SK-N-SH (cell line): ENCODE measurements at regions not wholly inside any gene's neighbourhood (a gene's known extent, or its start where the extent isn't known, plus 50 kb on each side); places are given as distances from the start of the nearest gene placed in this dataset.

Source experiments
- CTCF ChIP-seq: fragments of 200-600 bp; sonication (generic); IDR thresholded peaks from 2 replicates; pipeline ENCODE4 v1.6.1; 2017; ENCODE audit warnings: antibody characterized with exemption, mild to moderate bottlenecking, moderate library complexity
- ELF1 ChIP-seq: IDR thresholded peaks from 2 replicates; pipeline ENCODE4 v1.4.0; 2012
- EZH2phosphoT487 ChIP-seq: fragments of 200-600 bp; sonication (generic); IDR thresholded peaks from 2 replicates; pipeline ENCODE4 v1.6.1; 2017; ENCODE audit warnings: low read depth, mixed run types, mild to moderate bottlenecking, antibody characterized with exemption, moderate library complexity, borderline replicate concordance
- IRF3 ChIP-seq: fragments of 150-350 bp; IDR thresholded peaks from 2 replicates; pipeline ENCODE4 v1.6.1; 2016; ENCODE audit warnings: mild to moderate bottlenecking, low read depth, low read length
- JUND ChIP-seq: IDR thresholded peaks from 2 replicates; pipeline ENCODE4 v1.4.0; 2012
- MAX ChIP-seq: IDR thresholded peaks from 2 replicates; pipeline ENCODE4 v1.4.0; 2012; ENCODE audit warnings: low read depth
- POLR2AphosphoS5 ChIP-seq: IDR thresholded peaks from 2 replicates; pipeline ENCODE4 v1.6.1; 2012; ENCODE audit warnings: low read depth, low read length
- SIN3A ChIP-seq: IDR thresholded peaks from 2 replicates; pipeline ENCODE4 v1.6.1; 2012; ENCODE audit warnings: low read depth, mild to moderate bottlenecking, low read length, moderate library complexity, borderline replicate concordance
- TCF12 ChIP-seq: IDR thresholded peaks from 2 replicates; pipeline ENCODE4 v1.4.0; 2012
- YY1 ChIP-seq: IDR thresholded peaks from 2 replicates; pipeline ENCODE4 v1.4.0; 2012; ENCODE audit warnings: low read depth, mild to moderate bottlenecking

GRCh38 chr10:85152911-85153310 lies 824.5 kb downstream of the CCSER2 start:
- TF ChIP-seq ELF1: no peak
- TF ChIP-seq POLR2AphosphoS5: no peak
- TF ChIP-seq CTCF: no peak
- TF ChIP-seq YY1: no peak
- no peak for TF ChIP-seq MAX
- TF ChIP-seq EZH2phosphoT487: no peak
- no peak for TF ChIP-seq IRF3
- no peak for TF ChIP-seq JUND
- TF ChIP-seq TCF12: no peak
- TF ChIP-seq SIN3A: no peak
